ENCODE measurements at regions not wholly inside any gene's neighbourhood (a gene's known extent, or its start where the extent isn't known, plus 50 kb on each side); places are given as distances from the start of the nearest gene placed in this dataset.
"Not testable (repeated sequence)": the region's sequence is repeated elsewhere in the genome, so short reads cannot be mapped to it uniquely, and the experiment has no call there.

GRCh38 chr7:149606826-149607225, 109.2 kb upstream of the ZNF746 start:
- DNase-seq: no peak
- WGBS (ENCODE audit: insufficient coverage): 98% methylated on average over 4 of the region's 4 CpGs
- CTCF ChIA-PET: interaction anchor here (1.6 kb wide), 1 partner anchor 10 kb away, joined by 4 read pairs; no protein-coding TSS in a partner anchor
- no peaks in the 10 kb centered on the region for H3K9me3 ChIP-seq (ENCODE audit: control extremely low read depth in 1 of 5, control insufficient read depth in 4 of 5, insufficient read depth in 2 of 5, low read depth in 1 of 5, low read length in 4 of 5)
- H3K27me3 ChIP-seq (replicated peaks in 2 of 5; ENCODE audit: control insufficient read depth in 4 of 5, insufficient read depth in 5 of 5, low read length in 4 of 5): no peaks in the 10 kb centered on the region
- H3K4me3 ChIP-seq (ENCODE audit: control insufficient read depth in 1 of 7, extremely low read depth in 1 of 7, insufficient read depth in 4 of 7, low read depth in 2 of 7, low read length in 6 of 7): no peak overlapping the region
- POLR2A ChIA-PET: no interaction called here
- peaks cover 6 to 68% (median 40%) of the 10 kb centered on the region in 4 experiments for H3K36me3 ChIP-seq (ENCODE audit: control insufficient read depth in 4 of 4, insufficient read depth in 4 of 4, low read length in 3 of 4)
- peaks cover 0 to 2% (median 0%) of the 10 kb centered on the region in 4 experiments for H3K4me1 ChIP-seq (ENCODE audit: control extremely low read depth in 1 of 4, control insufficient read depth in 4 of 4, insufficient read depth in 4 of 4, low read length in 3 of 4)
- no peak overlapping the region for H3K27ac ChIP-seq (ENCODE audit: insufficient read depth in 1 of 2, low read depth in 1 of 2, low read length in 2 of 2, poor library complexity in 1 of 2, severe bottlenecking in 2 of 2)

DNA sequence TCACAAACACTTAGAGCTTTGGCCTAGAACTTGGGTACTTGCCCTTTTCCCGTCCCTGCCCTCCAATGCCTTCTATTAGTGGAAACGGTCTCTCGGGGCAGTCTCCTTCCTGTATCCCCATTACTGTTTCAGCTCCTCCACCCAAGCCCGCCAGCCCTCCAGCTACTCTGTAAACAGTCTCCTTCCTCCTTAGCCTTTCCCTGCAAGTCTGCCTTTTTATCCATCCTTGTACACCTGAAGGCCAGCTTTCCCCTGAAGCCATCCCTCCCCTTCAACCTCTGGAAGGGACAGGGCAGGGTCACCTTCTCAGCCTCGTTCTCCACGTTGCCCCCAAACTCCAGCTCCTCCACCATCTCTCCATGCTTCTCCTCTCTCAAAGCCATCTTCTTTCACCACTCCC, 108.1 kb upstream of the ZNF746 start:
- WGBS (ENCODE audit: insufficient coverage): 94% methylated on average over 6 of the region's 6 CpGs

GRCh38 chr7:149604521-149604920, 106.9 kb upstream of the ZNF746 start:
- H3K27ac ChIP-seq (ENCODE audit: insufficient read depth in 1 of 2, low read depth in 1 of 2, low read length in 2 of 2, poor library complexity in 1 of 2, severe bottlenecking in 2 of 2): no peak overlapping the region
- H3K36me3 ChIP-seq (ENCODE audit: control insufficient read depth in 4 of 4, insufficient read depth in 4 of 4, low read length in 3 of 4): peaks cover 0 to 50% (median 26%) of the 10 kb centered on the region in 4 experiments
- H3K4me1 ChIP-seq (ENCODE audit: control extremely low read depth in 1 of 4, control insufficient read depth in 4 of 4, insufficient read depth in 4 of 4, low read length in 3 of 4): peaks cover 10 to 23% (median 16%) of the 10 kb centered on the region in 4 experiments
- no peak overlapping the region for H3K4me3 ChIP-seq (ENCODE audit: control insufficient read depth in 1 of 7, extremely low read depth in 1 of 7, insufficient read depth in 4 of 7, low read depth in 2 of 7, low read length in 6 of 7)
- WGBS (ENCODE audit: insufficient coverage): 100% methylated on average over 2 of the region's 4 CpGs
- no peak for DNase-seq
- ChIA-PET CTCF (interaction anchor here (0.8 kb wide), 1 partner anchor 15 kb away, joined by 3 read pairs; no protein-coding TSS in a partner anchor), POLR2A (no interaction called here)
- no peaks in the 10 kb centered on the region for H3K27me3 ChIP-seq (replicated peaks in 2 of 5; ENCODE audit: control insufficient read depth in 4 of 5, insufficient read depth in 5 of 5, low read length in 4 of 5)
- H3K9me3 ChIP-seq (ENCODE audit: control extremely low read depth in 1 of 5, control insufficient read depth in 4 of 5, insufficient read depth in 2 of 5, low read depth in 1 of 5, low read length in 4 of 5): no peaks in the 10 kb centered on the region

More for the DNA sequence above, 108.1 kb upstream of the ZNF746 start:
- ChIA-PET CTCF (interaction anchor here (1.2 to 1.6 kb wide), 2 partner anchors 11 to 12 kb away, joined by 3 to 4 read pairs; no protein-coding TSS in a partner anchor), POLR2A (no interaction called here)
- no peak for DNase-seq
- Histone ChIP-seq H3K27ac (ENCODE audit: insufficient read depth in 1 of 2, low read depth in 1 of 2, low read length in 2 of 2, poor library complexity in 1 of 2, severe bottlenecking in 2 of 2) (no peak overlapping the region), H3K4me1 (ENCODE audit: control extremely low read depth in 1 of 4, control insufficient read depth in 4 of 4, insufficient read depth in 4 of 4, low read length in 3 of 4) (peaks cover 2 to 11% (median 6%) of the 10 kb centered on the region in 4 experiments), H3K9me3 (ENCODE audit: control extremely low read depth in 1 of 5, control insufficient read depth in 4 of 5, insufficient read depth in 2 of 5, low read depth in 1 of 5, low read length in 4 of 5) (no peaks in the 10 kb centered on the region), H3K36me3 (ENCODE audit: control insufficient read depth in 4 of 4, insufficient read depth in 4 of 4, low read length in 3 of 4) (peaks cover 2 to 59% (median 31%) of the 10 kb centered on the region in 4 experiments), H3K4me3 (ENCODE audit: control insufficient read depth in 1 of 7, extremely low read depth in 1 of 7, insufficient read depth in 4 of 7, low read depth in 2 of 7, low read length in 6 of 7) (no peak overlapping the region), H3K27me3 (replicated peaks in 2 of 5; ENCODE audit: control insufficient read depth in 4 of 5, insufficient read depth in 5 of 5, low read length in 4 of 5) (no peaks in the 10 kb centered on the region)

DNA sequence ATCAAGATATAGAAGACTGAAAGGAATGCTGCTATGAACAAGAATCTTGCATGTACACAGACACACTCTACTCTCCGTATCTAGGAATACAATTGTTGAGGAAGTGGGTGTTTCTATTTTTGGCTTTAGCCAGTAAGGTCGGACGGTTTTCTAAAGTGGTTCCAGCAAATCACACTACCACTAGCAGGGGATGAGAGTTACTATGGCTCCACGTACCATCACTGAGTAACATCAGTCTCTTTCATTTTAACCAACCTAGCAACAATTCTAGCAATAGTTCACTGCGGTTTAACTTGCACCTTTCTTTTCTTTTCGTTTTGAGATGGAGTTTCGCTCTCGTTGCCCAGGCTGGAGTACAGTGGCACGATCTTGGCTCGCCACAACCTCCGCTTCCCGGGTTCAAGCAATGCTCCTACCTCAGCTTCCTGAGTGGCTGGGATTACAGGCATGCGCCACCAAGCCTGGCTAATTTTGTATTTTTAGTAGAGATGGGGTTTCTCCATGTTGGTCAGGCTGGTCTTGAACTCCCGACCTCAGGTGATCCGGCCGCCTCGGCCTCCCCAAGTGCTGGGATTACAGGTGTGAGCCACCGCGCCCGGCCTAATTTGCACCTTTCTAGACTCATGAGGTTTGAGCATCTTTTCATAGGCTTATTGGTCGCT, 103.2 kb upstream of the ZNF746 start:
- POLR2A ChIA-PET; H3K27me3 ChIP-seq (replicated peaks in 2 of 5; ENCODE audit: control insufficient read depth in 4 of 5, insufficient read depth in 5 of 5, low read length in 4 of 5); H3K9me3 ChIP-seq (ENCODE audit: control extremely low read depth in 1 of 5, control insufficient read depth in 4 of 5, insufficient read depth in 2 of 5, low read depth in 1 of 5, low read length in 4 of 5): not testable (repeated sequence)
- peaks cover 10 to 32% (median 23%) of the 10 kb centered on the region in 4 experiments for H3K4me1 ChIP-seq (ENCODE audit: control extremely low read depth in 1 of 4, control insufficient read depth in 4 of 4, insufficient read depth in 4 of 4, low read length in 3 of 4)
- whole genome bisulfite sequencing (ENCODE audit: insufficient coverage): 59% methylated on average over 14 of the region's 21 CpGs
- peaks cover 0 to 43% (median 22%) of the 10 kb centered on the region in 4 experiments for H3K36me3 ChIP-seq (ENCODE audit: control insufficient read depth in 4 of 4, insufficient read depth in 4 of 4, low read length in 3 of 4)
- CTCF ChIA-PET: interaction anchor here (0.7 to 1.0 kb wide), 2 partner anchors 18 to 21 kb away, joined by 3 to 4 read pairs; no protein-coding TSS in a partner anchor
- peak overlapping the region in 1 of 2 experiments; percentile 17 for H3K27ac ChIP-seq (ENCODE audit: insufficient read depth in 1 of 2, low read depth in 1 of 2, low read length in 2 of 2, poor library complexity in 1 of 2, severe bottlenecking in 2 of 2)
- H3K4me3 ChIP-seq (ENCODE audit: control insufficient read depth in 1 of 7, extremely low read depth in 1 of 7, insufficient read depth in 4 of 7, low read depth in 2 of 7, low read length in 6 of 7): peak overlapping the region in 3 of 7 experiments; percentile 1 to 63 (median 25)
- DNase-seq: peak; percentile 15 to 73 (median 66)

DNA sequence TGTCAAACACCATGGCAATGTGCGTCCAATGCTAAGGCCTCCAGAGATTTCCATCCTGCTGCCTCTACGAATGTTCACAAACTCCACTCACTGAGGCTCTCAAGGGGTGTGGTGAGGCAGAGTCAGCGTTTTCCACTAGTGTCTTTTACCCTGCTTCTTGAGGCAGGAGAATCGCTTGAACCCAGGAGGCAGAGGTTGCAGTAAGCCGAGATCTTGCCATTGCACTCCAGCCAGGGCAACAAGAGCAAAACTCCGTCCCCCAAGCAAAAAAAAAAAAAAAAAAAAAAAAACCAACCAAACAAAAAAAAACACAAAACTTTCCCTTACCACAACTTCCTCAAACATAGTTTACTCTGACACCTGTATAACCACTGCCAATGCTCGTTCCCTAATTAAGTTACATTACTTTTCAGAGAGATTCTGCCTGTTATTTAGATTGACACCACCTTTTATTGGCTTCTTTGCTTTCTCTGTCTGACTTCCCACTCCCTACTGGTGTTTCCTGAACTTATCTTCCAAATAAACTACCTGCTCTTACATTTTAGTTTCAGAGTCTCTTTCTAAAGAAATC, 102.1 kb upstream of the ZNF746 start:
- ChIA-PET POLR2A (no interaction called here), CTCF (interaction anchor here (0.7 to 2.0 kb wide), 3 partner anchors 15 to 171 kb away, joined by 3 to 4 read pairs (median 3); no protein-coding TSS in a partner anchor)
- no peak overlapping the region for H3K27ac ChIP-seq (ENCODE audit: insufficient read depth in 1 of 2, low read depth in 1 of 2, low read length in 2 of 2, poor library complexity in 1 of 2, severe bottlenecking in 2 of 2)
- DNase-seq: peak; percentile 54 to 85 (median 81)
- H3K4me3 ChIP-seq (ENCODE audit: control insufficient read depth in 1 of 7, extremely low read depth in 1 of 7, insufficient read depth in 4 of 7, low read depth in 2 of 7, low read length in 6 of 7): peak overlapping the region in 2 of 7 experiments; percentile 31 to 63
- H3K4me1 ChIP-seq (ENCODE audit: control extremely low read depth in 1 of 4, control insufficient read depth in 4 of 4, insufficient read depth in 4 of 4, low read length in 3 of 4): peaks cover 10 to 32% (median 23%) of the 10 kb centered on the region in 4 experiments
- peaks cover 0 to 44% (median 26%) of the 10 kb centered on the region in 4 experiments for H3K36me3 ChIP-seq (ENCODE audit: control insufficient read depth in 4 of 4, insufficient read depth in 4 of 4, low read length in 3 of 4)
- no peaks in the 10 kb centered on the region for H3K9me3 ChIP-seq (ENCODE audit: control extremely low read depth in 1 of 5, control insufficient read depth in 4 of 5, insufficient read depth in 2 of 5, low read depth in 1 of 5, low read length in 4 of 5)
- H3K27me3 ChIP-seq (replicated peaks in 2 of 5; ENCODE audit: control insufficient read depth in 4 of 5, insufficient read depth in 5 of 5, low read length in 4 of 5): no peaks in the 10 kb centered on the region
- 42% methylated on average over 5 of the region's 7 CpGs for WGBS (ENCODE audit: insufficient coverage)

DNA sequence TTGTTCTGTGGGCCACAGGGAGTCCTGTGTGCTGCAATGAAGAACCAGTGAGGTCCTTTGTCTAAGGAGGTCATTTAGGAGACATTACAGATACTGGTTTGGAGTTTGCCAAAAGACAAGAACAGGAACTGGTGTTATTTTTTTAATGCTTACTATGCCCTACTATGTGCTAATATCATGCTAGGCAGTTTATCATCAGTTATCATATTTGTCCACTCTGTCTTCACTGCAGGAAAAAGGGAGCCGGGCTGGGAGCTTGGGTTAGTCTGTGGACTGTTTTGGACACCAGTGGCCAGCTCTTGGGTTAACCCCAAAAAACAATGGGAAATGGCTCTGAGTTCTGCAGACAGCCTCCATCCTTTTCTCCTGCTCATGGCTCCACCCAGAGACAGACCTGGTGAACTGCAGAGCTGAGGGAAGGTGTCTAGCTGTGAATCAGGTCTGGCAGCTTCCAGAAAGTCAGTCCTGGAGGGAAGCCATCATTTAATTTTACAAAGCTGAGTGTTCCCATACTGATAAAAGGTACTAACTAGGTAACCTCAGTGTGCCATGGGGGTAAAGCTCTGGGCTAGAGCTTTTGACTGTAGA, 101.2 kb upstream of the ZNF746 start:
- peaks cover 10 to 32% (median 23%) of the 10 kb centered on the region in 4 experiments for H3K4me1 ChIP-seq (ENCODE audit: control extremely low read depth in 1 of 4, control insufficient read depth in 4 of 4, insufficient read depth in 4 of 4, low read length in 3 of 4)
- no peak overlapping the region for H3K27ac ChIP-seq (ENCODE audit: insufficient read depth in 1 of 2, low read depth in 1 of 2, low read length in 2 of 2, poor library complexity in 1 of 2, severe bottlenecking in 2 of 2)
- POLR2A ChIA-PET: no interaction called here
- H3K36me3 ChIP-seq (ENCODE audit: control insufficient read depth in 4 of 4, insufficient read depth in 4 of 4, low read length in 3 of 4): peaks cover 0 to 45% (median 25%) of the 10 kb centered on the region in 4 experiments
- DNase-seq: peak; percentile 31 to 58 (median 57)
- peak overlapping the region in 1 of 7 experiments; percentile 63 for H3K4me3 ChIP-seq (ENCODE audit: control insufficient read depth in 1 of 7, extremely low read depth in 1 of 7, insufficient read depth in 4 of 7, low read depth in 2 of 7, low read length in 6 of 7)
- no peaks in the 10 kb centered on the region for H3K27me3 ChIP-seq (replicated peaks in 2 of 5; ENCODE audit: control insufficient read depth in 4 of 5, insufficient read depth in 5 of 5, low read length in 4 of 5)
- 83% methylated on average over 1 of the region's 1 CpG for WGBS (ENCODE audit: insufficient coverage)
- CTCF ChIA-PET: interaction anchor here (0.7 to 2.0 kb wide), 7 partner anchors 13 to 289 kb away, joined by 3 to 8 read pairs (median 4); no protein-coding TSS in a partner anchor
- no peaks in the 10 kb centered on the region for H3K9me3 ChIP-seq (ENCODE audit: control extremely low read depth in 1 of 5, control insufficient read depth in 4 of 5, insufficient read depth in 2 of 5, low read depth in 1 of 5, low read length in 4 of 5)
